ENCODE measurements at regions not wholly inside any gene's neighbourhood (a gene's known extent, or its start where the extent isn't known, plus 50 kb on each side); places are given as distances from the start of the nearest gene placed in this dataset.

DNA sequence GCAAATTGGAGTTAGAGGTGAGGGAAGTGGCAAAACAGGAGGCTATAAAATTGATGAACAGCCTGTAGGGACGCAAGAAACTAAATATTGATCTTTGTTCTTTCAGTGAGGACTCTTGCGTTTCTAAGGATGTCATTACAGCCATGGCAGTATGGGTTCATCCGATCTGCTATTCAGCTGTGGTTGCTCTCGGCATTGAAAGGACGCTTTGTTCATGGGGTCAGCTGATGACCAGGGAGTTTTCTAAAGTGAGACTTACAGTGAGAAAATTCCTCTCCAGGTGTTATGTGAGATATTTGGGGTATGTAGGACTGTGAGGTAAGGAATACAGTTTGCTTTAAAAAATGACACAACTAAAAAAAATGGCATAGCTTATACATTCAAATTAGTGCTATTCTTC, 52.7 kb upstream of the PELI1 start:
- FAIRE-seq (no peak), DNase-seq (ENCODE audit: low spot score) (no peak)

DNA sequence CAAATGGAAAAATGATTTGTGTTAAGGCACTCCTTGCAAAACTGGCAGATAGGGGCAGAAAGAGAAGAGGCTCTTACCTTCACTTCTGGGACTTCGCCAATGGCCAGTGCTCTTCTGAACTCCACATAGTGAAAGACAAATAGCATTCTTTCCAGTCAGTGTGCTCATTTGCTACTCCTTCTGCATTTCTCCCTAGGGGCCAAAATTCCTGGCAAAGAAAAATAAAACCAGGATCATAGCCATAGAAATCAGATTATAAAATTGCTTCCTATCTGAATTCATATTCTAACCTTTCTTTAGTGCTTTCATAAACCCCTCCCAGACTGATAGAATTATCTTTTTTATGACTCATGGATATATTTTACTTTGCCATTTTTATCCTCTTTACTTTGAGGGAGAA, 56.9 kb upstream of the PELI1 start:
- no peak for FAIRE-seq
- no peak for DNase-seq (ENCODE audit: low spot score)

DNA sequence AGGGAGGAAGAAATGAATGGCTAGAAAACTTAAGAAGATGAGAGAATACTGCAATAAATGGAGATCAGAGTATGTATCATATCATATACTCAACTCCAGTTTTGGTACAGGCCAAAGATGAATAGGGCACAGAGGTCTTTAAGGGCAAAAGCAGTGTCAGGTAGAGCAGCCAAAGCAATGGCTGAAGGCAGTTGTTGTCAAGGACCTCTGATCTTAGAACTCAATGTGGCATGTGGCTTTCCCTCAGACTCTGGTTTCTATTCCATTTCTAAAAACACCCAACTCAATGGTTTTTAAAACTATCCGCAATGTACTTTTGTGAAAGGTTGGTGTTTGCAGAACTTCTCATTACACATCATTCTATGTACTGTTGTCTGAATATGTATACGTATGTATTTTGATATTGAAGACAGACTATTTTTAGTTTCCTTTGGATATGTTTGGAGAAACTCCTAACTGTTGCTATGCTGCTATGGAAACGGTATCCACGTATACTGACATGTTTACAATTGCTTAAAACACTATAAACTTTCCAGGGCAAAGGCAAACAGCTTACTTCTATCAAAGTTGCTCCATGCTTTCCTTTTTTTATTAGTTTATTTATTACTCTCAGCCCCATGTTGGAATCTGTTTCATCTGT, 58.1 kb upstream of the PELI1 start:
- DNase-seq (ENCODE audit: low spot score) (no peak), FAIRE-seq (no peak)

DNA sequence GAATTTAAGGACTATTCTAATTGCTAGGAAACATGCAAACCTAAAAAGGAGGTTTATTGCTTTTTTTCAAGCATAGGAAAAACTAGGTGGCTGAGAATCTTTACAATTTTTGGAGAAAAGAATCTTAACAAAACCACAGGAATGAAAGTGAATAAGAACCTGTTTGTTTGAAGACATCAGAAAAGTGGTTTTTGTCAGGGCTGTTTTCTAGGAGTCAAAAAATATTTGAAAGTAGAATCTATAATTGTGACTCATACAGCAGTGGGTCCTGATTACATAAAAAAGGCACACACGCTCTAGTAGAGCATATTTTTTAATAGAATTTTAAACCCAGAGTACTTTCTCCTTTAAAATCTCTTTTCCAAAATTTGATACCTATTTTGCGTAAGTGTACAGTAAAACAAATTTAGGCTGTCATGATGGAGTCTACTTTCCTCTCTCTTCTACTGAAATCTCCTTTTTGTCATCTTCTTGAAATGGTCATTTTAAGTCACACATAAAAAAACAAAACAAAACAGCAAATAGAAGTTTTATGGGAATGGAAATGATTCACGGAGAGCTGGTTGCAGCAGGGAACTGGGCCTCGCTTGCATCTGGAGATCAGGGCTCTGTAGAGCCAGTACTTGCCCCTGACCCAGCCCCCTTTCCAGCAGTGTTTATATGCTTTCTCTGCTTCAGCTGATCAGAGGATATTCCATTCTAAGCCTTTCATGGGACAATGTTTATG, 59.1 kb upstream of the PELI1 start:
- DNase-seq (ENCODE audit: low spot score) = peak; percentile 66
- no peak for FAIRE-seq

DNA sequence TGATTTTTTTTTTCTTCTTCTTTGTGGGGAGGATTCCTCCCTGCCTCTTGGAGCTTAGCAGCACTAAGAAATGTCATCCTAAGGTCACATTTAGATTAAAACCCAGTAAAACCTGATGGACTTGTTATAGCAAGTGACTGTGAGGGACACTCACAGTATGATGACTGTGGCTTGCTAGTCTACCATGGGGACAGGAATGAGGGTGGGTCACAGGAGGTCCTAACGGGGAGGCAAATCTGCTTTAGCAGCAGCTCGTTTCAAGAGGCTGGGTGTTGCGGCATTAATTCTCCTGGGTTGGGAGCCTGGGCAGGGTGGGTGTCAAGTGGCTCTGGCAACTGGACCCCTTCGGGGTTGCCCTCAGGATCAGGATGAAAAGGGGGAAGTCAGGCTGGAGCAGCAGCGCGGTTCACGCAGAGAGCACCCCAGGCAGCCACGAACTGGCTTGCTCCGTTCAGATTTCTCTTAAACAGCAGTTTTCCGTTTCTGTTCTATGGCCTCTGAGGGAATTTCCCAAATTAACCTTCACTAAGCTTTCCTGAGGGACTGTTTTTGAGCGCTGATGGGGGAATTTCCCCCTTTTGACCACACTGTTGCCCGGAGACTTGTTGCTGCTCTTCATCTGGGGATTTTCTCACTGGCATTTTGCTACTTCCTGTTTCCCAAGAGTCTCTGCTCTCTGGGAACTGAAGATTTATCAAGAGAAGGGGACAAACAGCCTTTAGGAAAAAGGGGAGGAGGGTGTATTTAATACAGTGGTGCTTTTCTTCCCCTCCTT, 59.8 kb upstream of the PELI1 start:
- FAIRE-seq = no peak
- no peak for DNase-seq (ENCODE audit: low spot score)

DNA sequence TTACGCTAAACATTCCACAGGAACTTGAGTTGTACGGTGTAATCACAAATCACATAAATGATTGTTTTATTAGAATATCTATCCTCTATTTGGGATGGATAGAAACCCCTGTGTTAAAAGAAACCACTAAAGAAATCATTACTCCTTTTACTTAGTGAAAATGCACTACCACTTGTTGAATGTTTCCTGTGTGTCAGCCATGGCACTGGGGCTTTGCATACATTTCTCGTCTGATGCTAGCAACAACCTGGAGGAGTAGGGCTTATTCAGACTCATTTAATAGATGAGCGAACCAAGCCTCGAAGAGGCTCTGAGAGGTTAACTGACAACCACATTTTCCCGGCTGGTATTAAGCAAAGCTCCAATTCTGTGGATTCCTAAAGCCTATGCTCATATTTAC, 60.5 kb upstream of the PELI1 start:
- FAIRE-seq = no peak
- DNase-seq (ENCODE audit: low spot score) = no peak

DNA sequence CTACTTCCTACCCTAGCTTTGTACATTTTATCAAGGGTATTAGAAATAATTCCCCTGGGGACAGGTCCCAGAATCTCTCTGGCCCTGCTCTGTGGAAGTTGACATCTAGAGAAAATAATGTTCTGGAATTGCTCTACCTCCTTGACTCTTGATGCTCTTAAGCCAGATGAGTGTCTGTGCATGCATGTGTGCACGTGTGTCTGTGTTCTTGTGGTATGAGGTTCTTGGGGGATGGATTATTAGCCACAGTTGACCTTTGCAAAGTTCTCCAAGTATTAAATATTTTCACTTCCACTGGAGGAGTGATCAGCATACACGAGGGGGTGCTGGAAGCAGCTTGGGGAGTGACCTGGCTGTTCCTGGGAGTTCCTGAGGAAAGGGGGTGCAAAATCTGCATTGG, 61.2 kb upstream of the PELI1 start:
- DNase-seq (ENCODE audit: low spot score) (no peak), FAIRE-seq (no peak)

DNA sequence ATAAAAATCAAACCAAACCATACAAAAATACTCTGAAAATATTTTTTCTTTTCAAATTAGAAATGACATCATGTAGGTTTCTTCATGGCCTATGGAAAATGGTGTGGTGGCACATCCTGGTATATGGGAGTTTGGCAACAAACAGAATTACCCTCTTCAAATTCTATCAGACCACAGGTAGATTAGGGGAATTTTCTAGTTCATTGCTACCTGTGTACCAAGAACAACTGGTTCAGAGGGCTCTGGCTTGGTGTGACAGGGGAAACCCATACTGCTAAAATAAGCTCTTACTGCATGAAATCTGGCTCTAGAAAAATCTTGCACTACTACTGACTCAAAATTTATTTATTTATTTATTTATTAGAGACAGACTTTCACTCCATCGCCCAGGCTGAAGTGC, 63.4 kb upstream of the PELI1 start:
- FAIRE-seq = no peak
- no peak for DNase-seq (ENCODE audit: low spot score)

DNA sequence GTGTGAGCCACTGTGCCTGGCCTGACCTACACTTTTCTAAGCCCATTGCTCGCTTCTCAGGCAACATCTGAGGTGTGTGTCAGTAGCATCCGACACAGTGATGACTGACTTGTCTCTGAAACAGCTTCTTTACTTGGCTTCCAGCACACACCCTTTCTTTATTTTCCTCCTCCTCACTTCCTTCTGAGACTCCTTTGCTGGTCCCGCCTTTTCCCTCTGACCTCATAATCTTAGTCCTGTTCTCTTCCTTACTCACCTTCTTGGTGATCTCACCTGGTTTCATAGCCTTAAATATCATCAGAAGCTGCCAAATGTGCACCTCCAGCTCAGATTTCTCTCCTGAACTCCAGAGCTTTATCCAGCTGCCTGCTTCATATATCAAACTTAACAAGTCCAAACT, 66.6 kb upstream of the PELI1 start:
- DNase-seq (ENCODE audit: low spot score) (no peak), FAIRE-seq (no peak)

DNA sequence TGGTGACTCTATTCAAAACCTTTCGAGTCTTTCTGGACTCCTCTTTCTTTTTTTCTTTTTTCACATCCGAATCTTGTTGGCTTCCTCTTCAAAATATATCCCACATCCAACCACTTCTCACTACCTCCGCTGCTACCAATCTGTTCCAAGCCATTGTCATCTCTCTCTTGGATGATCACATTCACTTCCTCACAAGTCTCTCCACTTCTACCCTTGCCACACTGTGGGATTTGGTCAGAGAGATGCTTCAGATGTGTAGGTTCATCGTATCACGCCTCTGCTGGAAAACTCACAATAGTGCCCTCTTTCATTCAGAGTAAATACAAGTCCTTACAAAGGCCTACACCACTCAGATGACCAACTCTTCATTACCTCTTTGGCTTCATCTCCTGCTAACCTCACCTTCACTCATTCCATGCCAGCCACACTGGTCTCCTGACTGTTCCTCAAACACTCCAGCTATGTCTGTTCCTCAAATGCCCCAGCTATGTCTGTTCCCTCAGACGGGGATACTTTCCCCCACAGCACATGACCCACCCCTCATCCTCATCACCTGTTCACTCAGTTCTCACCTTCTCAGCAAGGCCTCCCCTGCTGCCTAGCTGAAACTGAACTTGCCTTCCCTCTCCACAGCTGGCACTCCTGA, 67.2 kb upstream of the PELI1 start:
- peak; percentile 77 for FAIRE-seq
- DNase-seq (ENCODE audit: low spot score) = no peak

DNA sequence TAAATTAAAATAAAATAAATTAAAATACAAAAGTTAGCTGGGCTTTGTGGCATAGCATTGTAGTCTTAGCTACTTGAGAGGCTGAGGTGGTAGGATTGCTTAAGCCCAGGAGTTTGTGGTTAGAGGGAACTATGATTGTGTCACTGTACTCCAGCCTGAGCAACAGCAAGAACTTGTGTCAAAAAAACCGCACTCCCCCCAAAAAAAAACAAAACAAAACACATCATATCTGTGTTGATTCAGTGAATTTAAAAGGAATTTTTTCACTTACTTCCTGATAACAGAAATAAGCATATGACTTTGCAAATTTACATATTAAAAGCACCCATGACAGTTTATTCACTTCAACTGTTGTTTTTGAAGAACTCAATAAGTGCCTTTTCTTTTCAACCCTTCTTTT, 68.1 kb upstream of the PELI1 start:
- DNase-seq (ENCODE audit: low spot score) = no peak
- no peak for FAIRE-seq

DNA sequence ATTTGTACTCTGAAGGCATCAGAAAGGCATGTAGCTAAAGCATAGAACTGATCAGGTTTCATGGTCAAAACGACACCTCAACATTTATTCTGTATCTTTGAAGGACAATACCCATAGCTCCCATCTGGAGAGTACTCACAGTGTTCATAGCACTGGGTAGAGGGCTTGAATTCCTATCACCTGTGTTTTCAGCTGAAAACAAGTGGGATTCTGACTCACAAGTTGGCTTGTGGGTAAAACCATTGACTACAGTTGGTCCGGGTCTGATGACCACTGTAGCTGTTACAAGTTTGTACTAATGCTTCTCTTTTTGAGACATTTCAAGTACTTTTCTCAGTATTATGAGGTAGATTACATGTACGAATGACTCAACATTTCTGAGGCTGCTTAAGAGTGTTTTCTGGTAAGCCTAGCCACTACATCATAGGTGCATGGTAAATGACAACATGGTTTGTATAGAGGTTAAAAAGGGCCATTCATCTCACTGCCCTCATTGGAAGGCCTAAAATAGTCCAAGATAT, 68.6 kb upstream of the PELI1 start:
- DNase-seq (ENCODE audit: low spot score) (peak; percentile 44), FAIRE-seq (no peak)

DNA sequence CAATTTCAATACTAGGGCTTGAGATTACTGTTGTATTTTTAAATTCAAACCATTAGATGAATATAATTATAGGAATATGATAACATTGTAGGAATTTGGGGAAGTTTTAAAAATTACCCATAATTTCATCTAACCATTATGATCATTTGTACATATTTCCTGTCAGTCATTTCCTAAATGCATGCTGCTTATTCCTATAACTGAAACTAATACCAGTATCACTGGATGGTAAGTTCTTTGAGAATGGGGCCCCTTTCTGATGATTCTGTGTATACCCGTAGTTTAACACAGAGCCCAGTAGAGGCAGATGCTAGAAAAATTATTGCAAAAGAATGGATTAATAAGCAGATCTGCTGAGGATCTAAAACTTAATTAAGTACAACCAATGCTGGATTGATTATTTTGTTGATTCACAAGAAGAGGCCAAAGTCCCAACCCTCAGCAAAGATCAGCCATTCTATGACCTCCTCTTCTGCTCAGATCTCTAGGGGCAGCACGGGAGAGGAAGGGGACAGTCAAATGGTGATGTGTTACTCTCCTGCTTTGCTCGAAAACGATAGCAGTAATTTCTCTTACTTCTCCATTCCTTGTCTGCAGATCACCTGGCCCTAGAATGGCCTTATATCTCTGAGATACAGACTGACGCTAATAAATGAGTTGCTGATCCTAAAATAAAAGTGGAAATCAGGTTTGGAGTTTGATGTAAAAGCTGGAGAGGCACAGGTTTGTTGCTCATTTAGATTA, 69.5 kb upstream of the PELI1 start:
- DNase-seq (ENCODE audit: low spot score) (no peak), FAIRE-seq (no peak)

DNA sequence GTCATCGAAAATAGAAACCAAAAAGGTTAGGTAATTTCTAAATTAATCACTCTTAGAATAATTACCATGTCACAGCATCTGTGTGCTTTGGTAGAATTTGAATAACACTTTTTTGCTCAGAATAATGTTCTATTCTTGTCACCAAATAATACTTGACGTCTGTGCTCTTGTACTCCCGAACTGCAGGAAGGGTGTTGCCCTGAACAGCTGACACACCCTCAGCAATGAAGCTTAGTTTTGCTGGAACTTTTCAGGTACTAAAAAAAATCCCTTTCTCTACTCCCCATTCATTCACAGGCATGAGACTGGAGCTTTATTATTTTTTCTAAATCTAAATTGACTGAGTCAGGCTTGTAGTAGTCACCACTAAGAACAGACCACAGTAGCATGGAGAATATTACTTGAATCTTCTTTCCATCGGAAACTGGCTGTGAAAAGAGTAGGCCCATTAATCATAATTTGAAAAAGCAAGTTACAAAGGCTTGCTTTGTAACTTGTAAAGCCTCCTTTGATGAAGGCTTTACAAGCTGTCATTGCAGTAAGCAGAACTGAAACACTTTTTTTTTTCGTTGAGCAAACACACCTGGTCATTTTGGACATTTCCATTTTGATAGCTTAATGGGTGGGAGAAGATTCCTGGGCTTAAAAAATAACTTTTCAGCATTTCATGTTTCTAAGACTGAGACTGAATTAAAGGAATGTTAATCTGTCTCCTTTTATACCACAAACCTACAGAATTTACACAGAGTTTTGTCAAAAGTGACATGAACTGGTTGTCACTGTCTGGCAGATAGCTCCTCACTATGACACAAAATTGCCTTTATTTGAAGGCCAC, 70.3 kb upstream of the PELI1 start:
- peak; percentile 44 for DNase-seq (ENCODE audit: low spot score)
- no peak for FAIRE-seq

DNA sequence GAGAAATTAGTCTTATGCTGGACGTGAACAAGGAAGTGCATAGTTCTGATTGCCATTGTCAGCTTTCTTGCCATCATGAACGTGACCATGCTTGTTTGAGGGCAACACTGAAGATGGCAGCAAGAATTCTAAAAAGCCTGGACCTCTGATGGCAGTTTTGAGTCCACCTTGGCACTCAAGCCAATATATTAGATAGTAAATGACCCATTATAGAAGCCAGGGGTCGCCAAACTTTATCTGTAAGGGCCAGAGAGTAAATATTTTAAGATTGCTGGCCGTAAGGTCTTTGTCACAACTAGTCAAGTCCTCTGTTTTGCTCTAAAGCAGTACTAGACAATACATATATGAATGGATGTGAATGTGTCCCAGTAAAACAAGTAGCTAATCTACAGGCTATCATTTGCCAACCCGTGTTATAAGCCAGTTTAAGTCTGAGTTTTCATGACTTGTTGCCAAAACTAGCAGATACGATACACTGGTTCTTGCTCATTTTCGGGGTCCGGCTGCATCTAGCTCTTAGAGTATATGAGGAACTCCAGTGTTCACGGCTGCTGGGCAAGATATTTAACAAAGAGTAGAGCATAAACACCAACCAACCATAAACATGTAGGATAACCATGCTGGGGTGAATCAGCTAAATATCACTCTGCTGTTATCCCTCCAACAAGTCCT, 73.1 kb upstream of the PELI1 start:
- FAIRE-seq = no peak
- DNase-seq (ENCODE audit: low spot score) = no peak

DNA sequence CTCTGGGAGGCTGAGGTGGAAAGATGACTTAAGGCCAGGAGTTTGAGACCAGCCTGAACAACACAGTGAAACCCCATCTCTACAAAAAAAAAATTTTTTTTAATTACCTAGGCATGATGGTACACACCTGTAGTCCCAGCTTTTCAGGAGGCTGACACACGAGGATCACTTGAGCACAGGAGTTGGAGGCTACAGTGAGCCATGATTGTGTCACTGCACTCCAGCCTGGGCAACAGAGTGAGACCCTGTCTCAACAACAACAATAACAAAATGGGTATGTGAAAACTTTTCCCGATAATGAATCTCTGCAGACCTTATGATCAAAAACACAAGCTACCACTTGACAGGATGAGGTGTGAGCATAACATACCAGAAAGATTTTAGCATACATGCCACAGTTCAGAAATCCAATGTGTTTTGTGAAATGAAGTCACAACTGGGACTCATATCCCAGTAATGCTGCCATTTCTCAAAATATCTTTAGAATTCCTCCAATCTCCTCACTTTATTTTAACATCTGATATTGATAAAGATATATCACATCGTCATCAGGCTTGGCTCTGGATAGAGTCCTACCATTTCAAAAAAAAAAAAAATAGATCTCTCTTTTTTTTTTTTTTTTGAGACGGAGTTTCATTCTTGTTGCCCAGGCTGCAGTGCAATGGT, 74.0 kb upstream of the PELI1 start:
- FAIRE-seq = peak; percentile 40
- no peak for DNase-seq (ENCODE audit: low spot score)

DNA sequence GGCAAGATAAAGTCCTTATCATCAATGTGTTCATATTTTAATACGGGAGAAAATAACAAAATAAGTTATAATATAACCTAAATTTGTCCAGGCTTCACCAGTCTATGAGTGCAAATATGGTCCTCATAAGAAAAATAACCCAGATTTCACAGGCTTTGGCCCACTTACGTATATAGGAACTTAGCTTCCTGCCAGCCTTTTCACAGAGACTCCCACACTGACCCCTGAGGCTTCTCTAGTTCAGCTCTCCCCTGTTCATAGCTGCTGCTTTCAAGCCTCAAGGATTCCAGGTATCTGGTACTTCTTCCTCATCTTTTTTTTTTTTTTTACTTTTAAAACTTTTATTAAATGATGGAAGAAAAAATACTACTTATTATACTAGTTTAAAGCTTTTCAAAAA, 74.9 kb upstream of the PELI1 start:
- DNase-seq (ENCODE audit: low spot score) (no peak), FAIRE-seq (no peak)

DNA sequence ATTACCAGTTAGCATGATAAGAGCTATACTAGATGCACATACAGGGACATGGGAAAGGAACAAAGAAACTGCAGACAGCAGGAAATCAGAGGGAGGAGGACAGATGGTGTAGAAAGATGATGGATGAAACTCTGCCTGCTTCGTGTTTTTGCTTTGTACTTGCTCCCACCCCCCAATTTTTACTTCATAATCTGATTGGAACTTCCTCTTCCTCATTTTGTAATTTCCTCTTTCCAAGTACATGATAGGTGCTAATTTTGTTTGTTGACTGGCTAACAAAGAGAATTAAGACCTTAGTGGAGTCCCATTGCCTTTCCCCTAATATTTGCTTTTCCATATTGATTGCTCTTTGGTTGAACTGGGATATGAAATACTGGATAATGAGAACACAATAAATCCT, 76.0 kb upstream of the PELI1 start:
- no peak for DNase-seq (ENCODE audit: low spot score)
- FAIRE-seq = no peak

All from urothelium cell line (cell line).